Transverse colon (tissue), 4 donors: ENCODE measurements at regions not wholly inside any gene's neighbourhood (a gene's known extent, or its start where the extent isn't known, plus 50 kb on each side); places are given as distances from the start of the nearest gene placed in this dataset.
"Not testable (repeated sequence)": the region's sequence is repeated elsewhere in the genome, so short reads cannot be mapped to it uniquely, and the experiment has no call there.

Experiments
- DNase-seq: peaks from one replicate; pipeline ENCODE4 v3.0.0-alpha.2; 2019
- H3K27ac ChIP-seq, 4 donors: fragments of 200-600 bp; sonication (generic); 2 replicates each; pipeline ENCODE4 v1.5.1; 2016 to 2018; ENCODE audit warnings: inconsistent platforms in 4 of 4
- H3K27me3 ChIP-seq: fragments of 200-600 bp; sonication (generic); 2 replicates; pipeline ENCODE4 v1.5.1; 2017; ENCODE audit warnings: inconsistent platforms
- H3K36me3 ChIP-seq, 4 donors: fragments of 200-600 bp; sonication (generic); 2 replicates each; pipeline ENCODE4 v1.5.1; 2017 to 2019; ENCODE audit warnings: inconsistent platforms in 4 of 4
- H3K4me1 ChIP-seq, 4 donors: fragments of 200-600 bp; sonication (generic); 2 replicates each; pipeline ENCODE4 v1.5.1; 2017 to 2020; ENCODE audit warnings: inconsistent platforms in 4 of 4
- H3K4me3 ChIP-seq, 4 donors: fragments of 200-600 bp; sonication (generic); 1 replicate in 1 of 4; 2 replicates in 3 of 4; pipeline versions ENCODE4 v1.5.1 to v1.6.1; 2017 to 2019; ENCODE audit warnings: inconsistent platforms in 4 of 4
- H3K9me3 ChIP-seq, 2 donors: fragments of 200-600 bp; sonication (generic); 2 replicates each; pipeline ENCODE4 v1.5.1; 2017 to 2019; ENCODE audit warnings: inconsistent platforms in 2 of 2
- EP300 ChIP-seq: sonication (generic); formaldehyde crosslinking; IDR thresholded peaks from one replicate; pipeline ENCODE4 v1.6.1; 2017; ENCODE audit warnings: antibody characterized with exemption, low read depth
- POLR2A ChIP-seq: fragments of 450-650 bp; IDR thresholded peaks from one replicate; pipeline ENCODE4 v1.6.1; 2016; ENCODE audit warnings: antibody characterized with exemption, mild to moderate bottlenecking, moderate library complexity
- POLR2AphosphoS5 ChIP-seq, 3 donors: sonication (generic); formaldehyde crosslinking; IDR thresholded peaks; one replicate each; pipeline ENCODE4 v1.6.1; 2016; ENCODE audit warnings: antibody characterized with exemption in 3 of 3
- WGBS, 2 donors: methylation state at CpG; one replicate each; pipeline ENCODE4 v1.1.5; 2018; ENCODE audit warnings: low coverage in 1 of 2; 5-methylcytosine and 5-hydroxymethylcytosine counted together
- in situ Hi-C, 4 donors: fragments of 200-750 bp; cut with MboI; loops; one replicate each; pipeline versions ENCODE4 v1.15.0 to v1.15.1; 2017; ENCODE audit warnings: low sequenced_read_pairs in 3 of 4, low pct_ligation_motif_present in 1 of 4, low pct_unique_long_range_greater_than_20kb in 1 of 4
- intact Hi-C: fragments of 100-400 bp; cut with DNase I; formaldehyde crosslinking; loops from one replicate; pipeline ENCODE4 v1.15.1; 2023; ENCODE audit warnings: low total_unique reads
- TF ChIP-seq, protein P1 (sequence below), 5 experiments: fragments of 200-600 bp in 3 of 5; fragments of 450-650 bp in 2 of 5; sonication (generic) in 3 of 5; IDR thresholded peaks; 1 replicate in 2 of 5; 2 replicates in 3 of 5; pipeline ENCODE4 v1.5.1; 2016 to 2017; ENCODE audit warnings: antibody characterized with exemption in 5 of 5, inconsistent platforms in 3 of 5, mild to moderate bottlenecking in 2 of 5, moderate library complexity in 1 of 5

DNA sequence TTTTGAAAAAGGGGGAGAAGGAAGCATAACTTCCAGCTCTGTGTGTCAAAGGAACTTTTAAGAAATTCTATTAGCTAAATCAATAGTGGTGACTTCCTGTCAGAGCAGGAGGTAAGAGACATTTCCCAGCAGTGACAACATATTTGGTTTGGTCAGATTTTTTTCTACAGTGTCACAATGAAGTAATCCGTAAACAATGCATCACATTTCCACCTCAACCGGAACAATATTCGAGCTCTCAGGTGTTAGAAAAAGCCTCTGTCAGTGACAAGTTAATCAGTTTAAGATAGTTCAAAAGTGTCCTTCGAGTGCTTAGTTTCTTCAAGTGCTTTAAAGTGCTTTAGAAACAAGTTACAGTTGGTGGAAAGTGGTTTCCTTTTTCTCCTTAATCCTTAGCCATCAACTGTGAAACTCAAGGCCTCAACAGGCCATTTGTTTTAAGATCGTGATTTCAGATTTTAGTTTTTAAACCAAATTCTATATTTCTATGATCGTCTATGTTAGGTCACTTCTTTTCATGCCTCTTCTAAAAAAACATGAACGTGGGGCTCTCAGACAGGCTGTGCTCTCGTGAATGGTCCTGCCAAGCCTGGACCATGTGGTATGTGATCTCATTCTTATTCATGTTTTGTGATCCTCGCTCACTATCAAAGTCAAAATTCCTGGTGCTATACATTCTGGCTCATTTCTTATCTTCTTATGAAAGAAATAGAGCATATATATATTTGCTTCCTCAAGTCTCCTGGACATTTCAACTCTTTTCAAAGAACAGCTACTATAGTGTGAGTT lies 181.9 kb upstream of the HMHB1 start:
- intact Hi-C loops (no loop called here), in situ Hi-C loops (no loop called here)
- TF ChIP-seq POLR2A: no peak
- TF ChIP-seq, protein P1, sequence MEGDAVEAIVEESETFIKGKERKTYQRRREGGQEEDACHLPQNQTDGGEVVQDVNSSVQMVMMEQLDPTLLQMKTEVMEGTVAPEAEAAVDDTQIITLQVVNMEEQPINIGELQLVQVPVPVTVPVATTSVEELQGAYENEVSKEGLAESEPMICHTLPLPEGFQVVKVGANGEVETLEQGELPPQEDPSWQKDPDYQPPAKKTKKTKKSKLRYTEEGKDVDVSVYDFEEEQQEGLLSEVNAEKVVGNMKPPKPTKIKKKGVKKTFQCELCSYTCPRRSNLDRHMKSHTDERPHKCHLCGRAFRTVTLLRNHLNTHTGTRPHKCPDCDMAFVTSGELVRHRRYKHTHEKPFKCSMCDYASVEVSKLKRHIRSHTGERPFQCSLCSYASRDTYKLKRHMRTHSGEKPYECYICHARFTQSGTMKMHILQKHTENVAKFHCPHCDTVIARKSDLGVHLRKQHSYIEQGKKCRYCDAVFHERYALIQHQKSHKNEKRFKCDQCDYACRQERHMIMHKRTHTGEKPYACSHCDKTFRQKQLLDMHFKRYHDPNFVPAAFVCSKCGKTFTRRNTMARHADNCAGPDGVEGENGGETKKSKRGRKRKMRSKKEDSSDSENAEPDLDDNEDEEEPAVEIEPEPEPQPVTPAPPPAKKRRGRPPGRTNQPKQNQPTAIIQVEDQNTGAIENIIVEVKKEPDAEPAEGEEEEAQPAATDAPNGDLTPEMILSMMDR (IDR thresholded peaks at IDR 0.05): no peak
- no peak for TF ChIP-seq POLR2AphosphoS5 (IDR thresholded peaks at IDR 0.05)
- TF ChIP-seq EP300: no peak
- Histone ChIP-seq H3K4me3 (no peak overlapping the region), H3K36me3 (no peaks in the 10 kb centered on the region), H3K4me1 (no peaks in the 10 kb centered on the region), H3K27ac (no peak overlapping the region), H3K9me3 (no peaks in the 10 kb centered on the region), H3K27me3 (no peaks in the 10 kb centered on the region)
- DNase-seq: no peak
- 82 to 92% methylated on average over 6 to 9 of the region's 9 CpGs for WGBS, 2 donors

DNA sequence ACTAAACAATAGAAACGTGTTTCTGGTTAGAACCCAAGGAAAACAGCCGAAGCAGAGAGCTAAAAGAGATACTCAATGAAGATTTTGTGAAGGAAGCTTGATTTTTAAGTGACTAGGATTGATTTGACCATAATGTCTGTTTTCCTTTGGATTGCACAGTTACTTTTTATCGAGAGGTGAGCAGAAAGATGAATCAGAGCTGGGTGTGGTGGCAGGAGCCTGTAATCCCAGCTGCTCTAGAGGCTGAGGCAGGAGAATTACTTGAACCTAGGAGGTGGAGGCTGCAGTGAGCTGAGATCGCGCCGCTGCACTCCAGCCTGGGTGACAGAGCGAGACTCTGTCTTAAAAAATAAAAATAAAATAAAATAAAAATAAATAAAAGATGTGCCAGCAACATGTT lies 186.9 kb upstream of the HMHB1 start:
- in situ Hi-C loops, intact Hi-C loops: not testable (repeated sequence)

GRCh38 chr5:143624465-143624864 lies 187.5 kb upstream of the HMHB1 start:
- intact Hi-C loops (no loop called here), in situ Hi-C loops (no loop called here)
- TF ChIP-seq, protein P1 (IDR thresholded peaks at IDR 0.05): no peak
- no peak for TF ChIP-seq EP300
- TF ChIP-seq POLR2A: no peak
- no peak for TF ChIP-seq POLR2AphosphoS5 (IDR thresholded peaks at IDR 0.05)
- no peak for DNase-seq
- Histone ChIP-seq H3K27me3 (no peaks in the 10 kb centered on the region), H3K36me3 (no peaks in the 10 kb centered on the region), H3K27ac (no peak overlapping the region), H3K4me3 (no peak overlapping the region), H3K9me3 (no peaks in the 10 kb centered on the region), H3K4me1 (no peaks in the 10 kb centered on the region)
- 79 to 81% methylated on average over 4 of the region's 4 CpGs for WGBS, 2 donors

More for the DNA sequence above, 186.9 kb upstream of the HMHB1 start:
- H3K9me3 ChIP-seq, DNase-seq, H3K36me3 ChIP-seq, H3K27me3 ChIP-seq, H3K4me3 ChIP-seq, H3K27ac ChIP-seq, H3K4me1 ChIP-seq: not testable (repeated sequence)
- WGBS, 2 donors: 80 to 84% methylated on average over 7 of the region's 7 CpGs

DNA sequence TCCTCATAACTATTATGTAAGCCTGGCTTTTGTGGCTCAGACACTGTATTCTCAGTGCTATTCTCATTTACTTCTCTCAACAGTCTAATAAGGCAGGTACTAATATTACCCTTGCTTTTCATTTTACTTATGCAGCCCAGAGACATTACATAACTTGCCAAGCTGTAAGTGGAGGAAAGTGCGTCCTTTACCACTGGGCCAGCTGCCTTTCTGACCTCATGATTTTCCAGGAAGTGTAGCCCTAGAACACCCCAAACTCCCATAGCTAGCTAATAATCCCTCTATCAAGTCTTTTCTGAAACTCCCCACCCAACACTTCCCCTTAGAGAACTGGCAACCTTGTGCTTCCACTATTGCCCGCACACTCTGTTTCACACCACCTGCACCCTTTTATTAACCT lies 192.9 kb upstream of the HMHB1 start:
- 74 to 85% methylated on average over 2 of the region's 2 CpGs for WGBS, 2 donors
- intact Hi-C loops: no loop called here

More for the DNA sequence above, 192.9 kb upstream of the HMHB1 start:
- DNase-seq: no peak
- in situ Hi-C loops: no loop called here
- Histone ChIP-seq H3K27me3 (no peaks in the 10 kb centered on the region), H3K36me3 (no peaks in the 10 kb centered on the region), H3K9me3 (no peaks in the 10 kb centered on the region), H3K27ac (no peak overlapping the region), H3K4me3 (no peak overlapping the region), H3K4me1 (no peaks in the 10 kb centered on the region)
- no peak for TF ChIP-seq POLR2AphosphoS5 (IDR thresholded peaks at IDR 0.05)
- TF ChIP-seq, protein P1 (IDR thresholded peaks at IDR 0.05): no peak
- TF ChIP-seq EP300: no peak
- no peak for TF ChIP-seq POLR2A
